Calu3 (cell line): ENCODE measurements at regions not wholly inside any gene's neighbourhood (a gene's known extent, or its start where the extent isn't known, plus 50 kb on each side); places are given as distances from the start of the nearest gene placed in this dataset.

Experiments used
- BruUV-seq: library from RNA; stranded (reverse); fragments of 400-500 nt; replicated peaks from 2 replicates; lab custom pipeline; 2021; lab: Mats Ljungman, UMichigan
- CTCF ChIA-PET: fragments of 300-600 bp; sonication (Branson Sonifier 250); formaldehyde crosslinking; loops from one replicate; lab custom pipeline; 2022; ENCODE audit warnings: antibody characterized with exemption; lab: Charles Lee
- DNase-seq: peaks from one replicate; pipeline ENCODE4 v3.0.0; 2022
- H3K27ac Mint-ChIP-seq: one replicate; pipeline ENCODE4 v1.8.0; 2022; ENCODE audit warnings: mixed read lengths; ENCODE audit not compliant: unreplicated experiment
- H3K27me3 Mint-ChIP-seq: one replicate; pipeline ENCODE4 v1.8.0; 2022; ENCODE audit warnings: mixed read lengths; ENCODE audit not compliant: unreplicated experiment
- H3K36me3 Mint-ChIP-seq: one replicate; pipeline ENCODE4 v1.8.0; 2022; ENCODE audit warnings: mild to moderate bottlenecking, moderate library complexity, mixed read lengths; ENCODE audit not compliant: insufficient read depth, unreplicated experiment
- H3K4me1 Mint-ChIP-seq: one replicate; pipeline ENCODE4 v1.8.0; 2022; ENCODE audit warnings: mild to moderate bottlenecking, low read depth, mixed read lengths; ENCODE audit not compliant: unreplicated experiment
- H3K4me3 Mint-ChIP-seq: one replicate; pipeline ENCODE4 v1.8.0; 2022; ENCODE audit warnings: mild to moderate bottlenecking, low read depth, moderate library complexity, mixed read lengths; ENCODE audit not compliant: unreplicated experiment
- H3K9me3 Mint-ChIP-seq: one replicate; pipeline ENCODE4 v1.8.0; 2022; ENCODE audit warnings: low read depth, mixed read lengths; ENCODE audit not compliant: unreplicated experiment
- intact Hi-C: fragments of 100-400 bp; cut with micrococcal nuclease; formaldehyde crosslinking; loops from one replicate; pipeline ENCODE4 v1.10.0; 2022; ENCODE audit not compliant: unreplicated experiment
- TF ChIP-seq, protein P1 (sequence below): fragments of 200-600 bp; IDR thresholded peaks from one replicate; pipeline ENCODE4 v1.8.0; 2022; ENCODE audit warnings: antibody characterized with exemption; ENCODE audit not compliant: unreplicated experiment

DNA sequence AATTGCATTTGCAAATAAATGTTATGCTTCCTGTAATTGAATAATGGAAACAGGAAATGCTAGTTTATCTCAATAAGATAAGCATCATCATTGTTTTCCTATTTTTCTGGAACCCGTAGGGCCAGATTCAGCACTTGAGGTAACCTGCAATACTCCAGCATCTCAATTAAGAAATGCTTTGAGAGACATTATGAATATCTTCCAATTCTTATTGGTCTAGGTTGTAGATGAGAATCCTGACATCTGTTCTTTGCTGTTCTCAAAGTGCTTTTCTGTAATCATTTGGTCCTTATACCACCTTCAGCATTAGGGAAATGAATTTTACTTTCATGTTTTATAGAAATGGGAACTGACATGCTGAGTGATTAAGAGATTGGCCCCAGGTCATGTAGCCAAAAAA is 428.3 kb downstream of the CBLN4 start:
- no peak for DNase-seq
- Mint-ChIP-seq H3K27me3 (no peaks in the 10 kb centered on the region), H3K9me3 (peaks cover 8% of the 10 kb centered on the region), H3K4me1 (no peaks in the 10 kb centered on the region), H3K4me3 (no peak overlapping the region), H3K36me3 (no peaks in the 10 kb centered on the region), H3K27ac (no peak overlapping the region)
- CTCF ChIA-PET, result interaction anchor here (0.6 kb wide), 2 partner anchors 376 to 947 kb away, joined by 3 to 5 read pairs; no protein-coding TSS in a partner anchor
- TF ChIP-seq, protein P1, sequence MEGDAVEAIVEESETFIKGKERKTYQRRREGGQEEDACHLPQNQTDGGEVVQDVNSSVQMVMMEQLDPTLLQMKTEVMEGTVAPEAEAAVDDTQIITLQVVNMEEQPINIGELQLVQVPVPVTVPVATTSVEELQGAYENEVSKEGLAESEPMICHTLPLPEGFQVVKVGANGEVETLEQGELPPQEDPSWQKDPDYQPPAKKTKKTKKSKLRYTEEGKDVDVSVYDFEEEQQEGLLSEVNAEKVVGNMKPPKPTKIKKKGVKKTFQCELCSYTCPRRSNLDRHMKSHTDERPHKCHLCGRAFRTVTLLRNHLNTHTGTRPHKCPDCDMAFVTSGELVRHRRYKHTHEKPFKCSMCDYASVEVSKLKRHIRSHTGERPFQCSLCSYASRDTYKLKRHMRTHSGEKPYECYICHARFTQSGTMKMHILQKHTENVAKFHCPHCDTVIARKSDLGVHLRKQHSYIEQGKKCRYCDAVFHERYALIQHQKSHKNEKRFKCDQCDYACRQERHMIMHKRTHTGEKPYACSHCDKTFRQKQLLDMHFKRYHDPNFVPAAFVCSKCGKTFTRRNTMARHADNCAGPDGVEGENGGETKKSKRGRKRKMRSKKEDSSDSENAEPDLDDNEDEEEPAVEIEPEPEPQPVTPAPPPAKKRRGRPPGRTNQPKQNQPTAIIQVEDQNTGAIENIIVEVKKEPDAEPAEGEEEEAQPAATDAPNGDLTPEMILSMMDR, result no peak
- intact Hi-C loops, result no loop called here
- no TSS peak for BruUV-seq

DNA sequence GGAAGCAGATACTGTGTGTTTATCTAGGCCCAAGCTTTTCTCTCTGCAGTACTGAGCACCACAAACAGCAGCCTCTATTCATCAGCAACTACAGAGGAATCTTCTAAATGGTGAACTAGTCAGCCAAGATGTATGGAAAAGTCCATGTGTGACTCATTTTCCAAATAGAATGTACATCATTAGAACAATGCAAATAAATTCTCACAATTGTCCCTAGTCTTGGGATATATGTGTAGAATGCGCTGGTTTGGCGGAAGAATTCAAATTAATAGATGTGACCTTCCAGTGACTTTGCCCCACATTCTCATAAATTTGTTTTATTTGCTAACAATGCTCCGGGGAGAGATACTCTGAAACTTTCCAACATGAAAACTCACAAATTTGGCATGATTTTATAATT is 436.2 kb downstream of the CBLN4 start:
- Mint-ChIP-seq H3K9me3 (peaks cover 15% of the 10 kb centered on the region), H3K36me3 (no peaks in the 10 kb centered on the region), H3K4me3 (no peak overlapping the region), H3K27me3 (no peaks in the 10 kb centered on the region), H3K27ac (no peak overlapping the region), H3K4me1 (no peaks in the 10 kb centered on the region)
- no TSS peak for BruUV-seq
- no peak for DNase-seq
- TF ChIP-seq, protein P1, result no peak
- intact Hi-C loops, result no loop called here
- CTCF ChIA-PET, result no interaction called here

DNA sequence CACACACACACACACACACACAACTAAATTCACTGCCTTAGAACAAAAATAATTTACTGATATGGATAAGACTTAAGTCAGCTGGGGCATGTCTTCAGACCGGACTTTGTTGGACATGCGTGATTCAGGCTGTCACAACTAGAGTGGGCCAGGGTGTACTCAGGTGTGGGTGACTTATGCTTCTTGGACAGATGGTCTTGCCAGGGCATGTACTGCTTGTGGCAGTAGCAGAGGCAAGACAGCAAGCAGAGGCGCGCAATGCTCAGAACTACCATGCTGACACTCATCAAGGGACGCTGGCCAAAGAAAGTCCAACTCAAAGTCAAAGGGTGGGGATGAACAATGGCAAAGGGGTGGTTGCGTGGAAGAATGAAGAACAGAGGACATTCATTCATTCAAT is 437.5 kb downstream of the CBLN4 start:
- TF ChIP-seq, protein P1, result no peak
- CTCF ChIA-PET, result interaction anchor here (0.9 kb wide), 1 partner anchor 838 kb away, joined by 3 read pairs; no protein-coding TSS in a partner anchor
- peaks cover 15% of the 10 kb centered on the region for H3K9me3 Mint-ChIP-seq
- intact Hi-C loops, result no loop called here
- no peak for DNase-seq
- no peaks in the 10 kb centered on the region for H3K27me3 Mint-ChIP-seq
- BruUV-seq, result no TSS peak
- H3K4me1 Mint-ChIP-seq, result no peaks in the 10 kb centered on the region
- no peak overlapping the region for H3K4me3 Mint-ChIP-seq
- no peak overlapping the region for H3K27ac Mint-ChIP-seq
- H3K36me3 Mint-ChIP-seq, result no peaks in the 10 kb centered on the region

DNA sequence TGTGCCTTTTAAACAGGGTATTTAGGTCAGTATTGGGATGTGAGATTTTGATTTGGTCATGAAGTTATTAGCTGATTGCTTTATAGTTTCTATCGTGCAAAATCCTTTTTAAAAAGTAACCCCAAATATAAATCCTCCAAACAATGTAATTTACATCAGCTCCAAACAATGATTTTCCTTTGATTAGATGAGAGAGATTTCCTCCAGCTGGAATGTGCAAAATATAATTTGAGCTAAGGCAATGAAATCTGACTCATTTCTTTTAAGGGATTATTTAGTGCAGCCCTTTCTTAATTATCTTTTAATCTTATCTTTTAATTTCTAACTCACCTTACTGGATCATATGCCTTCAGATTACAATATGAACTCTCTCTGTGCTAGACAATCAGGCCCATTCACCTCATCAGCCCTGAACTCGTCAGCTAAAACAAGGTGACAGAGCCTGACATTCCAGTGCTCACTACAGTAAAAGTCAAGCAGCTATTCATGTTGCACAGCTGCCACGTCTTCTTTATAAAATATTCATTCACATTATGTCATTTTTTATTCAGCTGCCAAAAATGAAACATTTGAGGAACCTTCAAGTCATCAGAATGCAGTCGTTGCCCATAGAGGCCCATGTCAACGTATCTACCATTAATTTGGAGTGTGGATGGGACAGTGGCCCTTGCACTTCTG is 440.1 kb downstream of the CBLN4 start:
- H3K9me3 Mint-ChIP-seq, result peaks cover 12% of the 10 kb centered on the region
- H3K27me3 Mint-ChIP-seq, result no peaks in the 10 kb centered on the region
- CTCF ChIA-PET, result no interaction called here
- H3K4me3 Mint-ChIP-seq, result no peak overlapping the region
- no peak for DNase-seq
- no peak overlapping the region for H3K27ac Mint-ChIP-seq
- BruUV-seq, result no TSS peak
- TF ChIP-seq, protein P1, result no peak
- intact Hi-C loops, result no loop called here
- H3K36me3 Mint-ChIP-seq, result no peaks in the 10 kb centered on the region
- no peaks in the 10 kb centered on the region for H3K4me1 Mint-ChIP-seq
